ENCODE measurements at regions not wholly inside any gene's neighbourhood (a gene's known extent, or its start where the extent isn't known, plus 50 kb on each side); places are given as distances from the start of the nearest gene placed in this dataset.

GRCh38 chr4:107253090-107253489 is 217.0 kb upstream of the DKK2 start:
- no peak for TF ChIP-seq ZNF274 (IDR thresholded peaks at IDR 0.05; ENCODE audit: low read depth, low read length)
- no peak for TF ChIP-seq POLR2A (IDR thresholded peaks at IDR 0.05; ENCODE audit: borderline replicate concordance, extremely low read depth, insufficient read depth, insufficient read length)
- no peak for TF ChIP-seq EZH2 (IDR thresholded peaks at IDR 0.05)
- TF ChIP-seq CTCF (IDR thresholded peaks at IDR 0.05 in 2 of 3, conservative IDR thresholded peaks at IDR 0.05 in 1 of 3; ENCODE audit: borderline replicate concordance in 1 of 3, insufficient read depth in 1 of 3, low read depth in 2 of 3, low read length in 2 of 3) = no peak
- TF ChIP-seq CEBPB (IDR thresholded peaks at IDR 0.05; ENCODE audit: low read depth) = no peak
- no peak for TF ChIP-seq SIN3A (IDR thresholded peaks at IDR 0.05; ENCODE audit: low read depth)
- no peak for TF ChIP-seq ATF3 (IDR thresholded peaks at IDR 0.05)
- TF ChIP-seq FOSL1 (IDR thresholded peaks at IDR 0.05; ENCODE audit: low read depth) = no peak
- TF ChIP-seq RAD21 (IDR thresholded peaks at IDR 0.05; ENCODE audit: low read depth) = no peak
